ENCODE measurements at regions not wholly inside any gene's neighbourhood (a gene's known extent, or its start where the extent isn't known, plus 50 kb on each side); places are given as distances from the start of the nearest gene placed in this dataset.
"Not testable (repeated sequence)": the region's sequence is repeated elsewhere in the genome, so short reads cannot be mapped to it uniquely, and the experiment has no call there.

DNA sequence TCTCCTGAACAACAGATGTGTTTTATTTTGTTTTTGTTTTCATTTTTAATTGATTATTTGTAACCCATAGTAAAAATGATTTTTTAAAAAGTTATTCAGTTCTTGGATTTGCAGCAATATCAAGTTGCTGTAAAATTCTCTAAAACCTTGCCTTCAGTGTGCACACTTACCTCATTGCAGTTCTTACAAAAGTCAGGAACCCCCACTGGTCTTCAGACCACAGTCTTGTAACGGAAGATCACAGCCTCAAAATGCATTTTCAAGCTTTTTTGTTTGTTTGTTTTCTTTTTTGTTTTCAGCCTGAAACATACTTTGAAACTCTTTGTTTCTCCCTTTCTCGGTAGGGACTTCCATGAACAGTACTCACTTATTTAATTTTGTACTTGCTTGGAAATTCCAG, 1012.8 kb upstream of the GYPC start:
- DNase-seq (ENCODE audit: low spot score) = no peak
- Mint-ChIP-seq H3K9me3 (no peaks in the 10 kb centered on the region), H3K36me3 (ENCODE audit: low read depth) (no peaks in the 10 kb centered on the region), H3K27me3 (ENCODE audit: low read depth) (no peaks in the 10 kb centered on the region), H3K4me3 (ENCODE audit: low read depth) (no peak overlapping the region), H3K27ac (no peak overlapping the region), H3K4me1 (ENCODE audit: low read depth) (no peaks in the 10 kb centered on the region)
- intact Hi-C loops (cut with micrococcal nuclease) = no loop called here

DNA sequence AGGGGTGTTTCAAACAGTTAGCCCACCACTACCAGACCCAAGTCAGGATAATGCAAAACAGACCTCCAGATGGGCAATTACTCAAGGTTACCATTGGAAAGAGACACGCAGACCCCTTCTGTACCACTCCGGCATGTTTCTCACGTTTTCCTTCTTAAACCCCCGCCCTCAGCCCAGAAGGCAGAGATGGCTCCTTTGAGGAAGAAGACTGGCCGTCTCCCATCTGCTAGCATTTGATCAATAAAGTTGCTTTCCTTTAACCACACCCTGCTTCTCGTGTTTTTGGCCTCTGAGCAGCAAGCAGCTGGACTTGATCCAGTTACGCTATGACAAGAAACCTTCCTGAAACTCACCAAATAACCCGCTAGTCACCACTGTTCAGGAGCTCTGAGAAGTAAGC, 1012.4 kb upstream of the GYPC start:
- H3K9me3 Mint-ChIP-seq = no peaks in the 10 kb centered on the region
- H3K4me3 Mint-ChIP-seq (ENCODE audit: low read depth) = no peak overlapping the region

DNA sequence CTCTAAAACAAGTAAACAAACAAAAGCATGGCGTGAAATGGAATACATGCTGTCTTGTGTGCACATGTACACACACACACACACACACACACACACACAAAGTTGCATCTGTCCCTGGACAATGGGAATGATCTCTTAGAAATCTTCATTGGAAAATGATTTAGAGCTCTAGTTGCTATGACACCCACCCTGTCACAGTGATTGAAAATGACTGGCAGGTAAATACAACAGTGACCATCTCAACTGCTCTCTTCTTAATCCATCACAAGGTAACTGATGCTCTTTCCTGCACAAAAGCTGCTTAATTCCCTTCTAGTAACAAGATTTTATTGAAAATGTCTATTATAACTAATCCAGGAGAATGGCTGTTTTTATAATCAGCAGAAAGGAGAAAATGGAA, 1011.7 kb upstream of the GYPC start:
- Mint-ChIP-seq H3K36me3 (ENCODE audit: low read depth) (no peaks in the 10 kb centered on the region), H3K9me3 (no peaks in the 10 kb centered on the region), H3K4me1 (ENCODE audit: low read depth) (no peaks in the 10 kb centered on the region), H3K27ac (no peak overlapping the region), H3K27me3 (ENCODE audit: low read depth) (no peaks in the 10 kb centered on the region), H3K4me3 (ENCODE audit: low read depth) (no peak overlapping the region)
- no peak for DNase-seq (ENCODE audit: low spot score)
- intact Hi-C loops (cut with micrococcal nuclease) = no loop called here

More for the DNA sequence above, 1012.4 kb upstream of the GYPC start:
- intact Hi-C loops (cut with micrococcal nuclease) = no loop called here
- no peaks in the 10 kb centered on the region for H3K27me3 Mint-ChIP-seq (ENCODE audit: low read depth)
- DNase-seq (ENCODE audit: low spot score) = no peak
- H3K4me1 Mint-ChIP-seq (ENCODE audit: low read depth) = no peaks in the 10 kb centered on the region
- H3K27ac Mint-ChIP-seq = no peak overlapping the region
- no peaks in the 10 kb centered on the region for H3K36me3 Mint-ChIP-seq (ENCODE audit: low read depth)

DNA sequence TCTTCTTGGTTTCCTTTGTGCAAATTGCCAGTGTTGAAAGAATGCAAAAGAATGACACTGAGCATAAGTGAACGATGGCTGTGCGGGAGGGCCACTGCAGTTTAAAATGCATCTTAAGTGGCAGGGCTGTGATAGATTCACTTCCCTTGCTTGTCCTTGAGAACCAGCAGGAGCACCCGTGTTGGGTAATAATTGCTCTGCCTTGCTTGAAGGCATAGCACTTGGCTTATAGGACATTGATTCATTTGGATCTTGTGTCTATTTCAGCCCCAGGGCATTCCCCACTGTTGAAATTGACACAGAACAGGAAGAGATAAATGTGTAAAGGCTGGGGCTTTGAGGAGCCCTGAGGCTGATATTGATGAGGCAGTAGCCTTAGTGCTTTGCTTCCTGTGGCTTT, 1003.7 kb upstream of the GYPC start:
- Mint-ChIP-seq H3K27me3 (ENCODE audit: low read depth) (no peaks in the 10 kb centered on the region), H3K4me3 (ENCODE audit: low read depth) (no peak overlapping the region), H3K9me3 (peaks cover 4% of the 10 kb centered on the region), H3K27ac (no peak overlapping the region), H3K36me3 (ENCODE audit: low read depth) (no peaks in the 10 kb centered on the region), H3K4me1 (ENCODE audit: low read depth) (no peaks in the 10 kb centered on the region)
- intact Hi-C loops (cut with micrococcal nuclease) = no loop called here
- DNase-seq (ENCODE audit: low spot score) = no peak

- DNase-seq (ENCODE audit: low spot score) = no peak
- peaks cover 4% of the 10 kb centered on the region for H3K9me3 Mint-ChIP-seq
- H3K4me3 Mint-ChIP-seq (ENCODE audit: low read depth) = no peak overlapping the region
- no peak overlapping the region for H3K27ac Mint-ChIP-seq
- intact Hi-C loops (cut with micrococcal nuclease) = no loop called here
- H3K4me1 Mint-ChIP-seq (ENCODE audit: low read depth) = no peaks in the 10 kb centered on the region
- H3K27me3 Mint-ChIP-seq (ENCODE audit: low read depth) = no peaks in the 10 kb centered on the region
- no peaks in the 10 kb centered on the region for H3K36me3 Mint-ChIP-seq (ENCODE audit: low read depth)
Measured at GRCh38 chr2:125654226-125654625, 1001.7 kb upstream of the GYPC start.

GRCh38 chr2:125656190-125656589, 999.8 kb upstream of the GYPC start:
- peaks cover 16% of the 10 kb centered on the region for H3K9me3 Mint-ChIP-seq
- intact Hi-C loops (cut with micrococcal nuclease) = no loop called here
- no peaks in the 10 kb centered on the region for H3K36me3 Mint-ChIP-seq (ENCODE audit: low read depth)
- no peaks in the 10 kb centered on the region for H3K27me3 Mint-ChIP-seq (ENCODE audit: low read depth)
- no peak for DNase-seq (ENCODE audit: low spot score)
- no peak overlapping the region for H3K27ac Mint-ChIP-seq
- H3K4me1 Mint-ChIP-seq (ENCODE audit: low read depth) = no peaks in the 10 kb centered on the region
- H3K4me3 Mint-ChIP-seq (ENCODE audit: low read depth) = no peak overlapping the region

GRCh38 chr2:125658583-125658982, 997.4 kb upstream of the GYPC start:
- no peak overlapping the region for H3K27ac Mint-ChIP-seq
- DNase-seq (ENCODE audit: low spot score) = no peak
- H3K27me3 Mint-ChIP-seq (ENCODE audit: low read depth) = no peaks in the 10 kb centered on the region
- no peak overlapping the region for H3K4me3 Mint-ChIP-seq (ENCODE audit: low read depth)
- no peaks in the 10 kb centered on the region for H3K36me3 Mint-ChIP-seq (ENCODE audit: low read depth)
- no peaks in the 10 kb centered on the region for H3K4me1 Mint-ChIP-seq (ENCODE audit: low read depth)
- peaks cover 24% of the 10 kb centered on the region for H3K9me3 Mint-ChIP-seq
- intact Hi-C loops (cut with micrococcal nuclease) = no loop called here

DNA sequence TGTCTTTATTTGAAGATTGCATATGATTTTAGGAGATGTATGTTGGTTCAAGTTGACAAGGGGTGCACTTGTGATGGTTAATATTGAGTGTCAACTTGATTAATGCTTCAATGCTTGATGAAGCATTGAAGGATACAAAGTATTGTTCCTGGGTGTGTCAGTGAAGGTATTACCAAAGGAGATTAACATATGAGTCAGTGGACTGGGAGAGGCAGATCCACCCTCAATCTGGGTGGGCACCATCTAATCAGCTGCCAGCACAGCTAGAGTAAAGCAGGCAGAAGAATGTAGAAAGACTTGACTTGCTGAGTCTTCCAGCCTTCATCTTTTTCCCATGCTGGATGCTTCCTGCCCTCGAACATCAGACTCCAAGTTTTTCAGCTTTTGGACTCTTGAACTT, 995.6 kb upstream of the GYPC start:
- not testable (repeated sequence) for H3K4me3 Mint-ChIP-seq (ENCODE audit: low read depth)

DNA sequence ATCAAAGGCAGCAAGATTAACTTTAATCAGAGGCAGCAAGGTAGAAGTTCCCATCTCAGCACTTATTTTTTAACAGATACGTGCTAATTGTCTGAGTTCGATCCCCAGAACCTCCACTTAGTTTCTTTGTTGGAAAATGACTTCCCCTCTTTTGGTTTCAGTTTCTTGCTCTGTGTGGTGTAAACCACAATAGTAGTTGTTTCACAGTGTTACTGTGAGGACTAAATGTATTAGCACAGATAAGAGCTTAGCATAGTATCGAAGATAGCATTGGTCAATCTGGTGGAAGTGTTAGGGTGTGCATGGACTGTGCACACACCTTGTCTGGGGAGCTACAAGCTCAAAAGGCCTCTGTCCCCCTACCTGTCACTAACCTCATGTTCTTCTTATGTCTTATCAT, 988.3 kb upstream of the GYPC start:
- Mint-ChIP-seq H3K4me3 (ENCODE audit: low read depth) (no peak overlapping the region), H3K36me3 (ENCODE audit: low read depth) (no peaks in the 10 kb centered on the region), H3K27me3 (ENCODE audit: low read depth) (no peaks in the 10 kb centered on the region), H3K9me3 (peaks cover 17% of the 10 kb centered on the region), H3K4me1 (ENCODE audit: low read depth) (no peaks in the 10 kb centered on the region), H3K27ac (no peak overlapping the region)
- DNase-seq (ENCODE audit: low spot score) = no peak
- intact Hi-C loops (cut with micrococcal nuclease) = no loop called here

More for the DNA sequence above, 995.6 kb upstream of the GYPC start:
- intact Hi-C loops (cut with micrococcal nuclease); H3K36me3 Mint-ChIP-seq (ENCODE audit: low read depth); H3K4me1 Mint-ChIP-seq (ENCODE audit: low read depth); H3K27me3 Mint-ChIP-seq (ENCODE audit: low read depth); DNase-seq (ENCODE audit: low spot score); H3K27ac Mint-ChIP-seq: not testable (repeated sequence)
- peaks cover 33% of the 10 kb centered on the region for H3K9me3 Mint-ChIP-seq

DNA sequence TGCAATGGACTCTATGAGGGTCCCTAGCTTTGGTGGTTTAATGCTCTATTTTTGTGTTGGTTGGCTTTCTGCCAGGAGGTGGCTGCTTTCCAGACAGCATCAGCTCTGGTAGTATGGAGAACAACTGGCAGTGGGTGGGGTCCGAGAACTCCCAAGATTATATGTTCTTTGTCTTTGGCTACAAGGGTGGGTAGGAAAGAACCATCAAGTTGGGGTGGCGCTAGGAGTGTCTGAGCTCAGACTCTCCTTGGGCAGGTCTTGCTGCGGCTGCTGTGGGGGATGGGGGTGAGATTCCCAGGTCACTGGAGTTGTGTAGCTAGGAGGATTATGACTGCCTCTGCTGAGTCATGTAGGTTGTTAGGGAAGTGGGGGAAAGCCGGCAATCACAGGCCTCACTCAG, 976.1 kb upstream of the GYPC start:
- intact Hi-C loops (cut with micrococcal nuclease) = no loop called here

GRCh38 chr2:125680809-125681208, 975.1 kb upstream of the GYPC start:
- Mint-ChIP-seq H3K27me3 (ENCODE audit: low read depth) (no peaks in the 10 kb centered on the region), H3K36me3 (ENCODE audit: low read depth) (no peaks in the 10 kb centered on the region), H3K4me1 (ENCODE audit: low read depth) (no peaks in the 10 kb centered on the region), H3K27ac (no peak overlapping the region), H3K9me3 (peaks cover 16% of the 10 kb centered on the region), H3K4me3 (ENCODE audit: low read depth) (no peak overlapping the region)
- no peak for DNase-seq (ENCODE audit: low spot score)
- intact Hi-C loops (cut with micrococcal nuclease) = no loop called here

More for the DNA sequence above, 976.1 kb upstream of the GYPC start:
- H3K27me3 Mint-ChIP-seq (ENCODE audit: low read depth) = no peaks in the 10 kb centered on the region
- no peak for DNase-seq (ENCODE audit: low spot score)
- H3K9me3 Mint-ChIP-seq = peaks cover 16% of the 10 kb centered on the region
- no peak overlapping the region for H3K27ac Mint-ChIP-seq
- no peaks in the 10 kb centered on the region for H3K36me3 Mint-ChIP-seq (ENCODE audit: low read depth)
- no peaks in the 10 kb centered on the region for H3K4me1 Mint-ChIP-seq (ENCODE audit: low read depth)
- no peak overlapping the region for H3K4me3 Mint-ChIP-seq (ENCODE audit: low read depth)

GRCh38 chr2:125681576-125681975, 974.4 kb upstream of the GYPC start:
- peaks cover 16% of the 10 kb centered on the region for H3K9me3 Mint-ChIP-seq
- no peak for DNase-seq (ENCODE audit: low spot score)
- intact Hi-C loops (cut with micrococcal nuclease) = no loop called here
- no peaks in the 10 kb centered on the region for H3K4me1 Mint-ChIP-seq (ENCODE audit: low read depth)
- no peak overlapping the region for H3K27ac Mint-ChIP-seq
- no peaks in the 10 kb centered on the region for H3K27me3 Mint-ChIP-seq (ENCODE audit: low read depth)
- H3K4me3 Mint-ChIP-seq (ENCODE audit: low read depth) = no peak overlapping the region
- no peaks in the 10 kb centered on the region for H3K36me3 Mint-ChIP-seq (ENCODE audit: low read depth)

DNA sequence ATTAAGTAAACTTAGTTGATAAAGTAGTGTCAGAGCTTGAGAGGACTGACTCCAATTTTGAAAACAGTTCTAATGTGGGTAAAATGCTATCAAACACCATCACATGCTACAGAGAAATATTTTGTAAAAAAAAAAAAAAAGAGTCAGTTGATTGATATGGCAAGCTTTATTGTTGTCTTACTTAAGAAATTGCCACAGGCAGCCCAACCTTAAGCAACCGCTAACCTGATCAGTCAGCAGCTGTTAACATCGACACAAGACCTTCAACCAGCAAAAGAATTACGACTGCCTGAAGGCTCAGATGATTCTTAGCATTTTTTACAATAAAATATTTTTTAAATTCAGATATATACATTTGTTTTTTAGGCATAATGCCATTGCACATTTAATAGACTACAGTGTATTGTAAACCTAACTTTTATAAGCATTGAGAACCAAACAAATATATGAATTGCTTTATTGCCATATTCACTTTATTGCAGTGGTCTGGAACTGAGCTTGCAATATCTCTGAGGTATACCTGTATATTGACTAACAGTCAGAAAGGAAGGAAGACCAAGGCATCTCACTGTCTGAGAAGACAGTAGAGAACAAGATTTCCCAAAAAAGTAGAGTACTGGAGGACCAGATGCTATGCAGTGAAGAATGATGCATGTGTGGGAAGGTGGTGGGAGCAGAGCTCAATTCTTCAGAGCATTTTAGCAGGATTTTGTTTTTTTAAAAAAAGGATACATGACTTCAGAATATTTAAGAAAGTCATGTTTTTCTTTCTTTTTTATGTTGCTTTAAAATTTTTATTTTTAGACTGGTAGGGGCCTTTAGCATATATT, 973.8 kb upstream of the GYPC start:
- H3K4me3 Mint-ChIP-seq (ENCODE audit: low read depth) = no peak overlapping the region
- no peaks in the 10 kb centered on the region for H3K27me3 Mint-ChIP-seq (ENCODE audit: low read depth)
- H3K4me1 Mint-ChIP-seq (ENCODE audit: low read depth) = no peaks in the 10 kb centered on the region
- no peak overlapping the region for H3K27ac Mint-ChIP-seq
- intact Hi-C loops (cut with micrococcal nuclease) = no loop called here
- no peaks in the 10 kb centered on the region for H3K36me3 Mint-ChIP-seq (ENCODE audit: low read depth)
- H3K9me3 Mint-ChIP-seq = peaks cover 13% of the 10 kb centered on the region
- no peak for DNase-seq (ENCODE audit: low spot score)
